BJ (cell line): ENCODE measurements at regions not wholly inside any gene's neighbourhood (a gene's known extent, or its start where the extent isn't known, plus 50 kb on each side); places are given as distances from the start of the nearest gene placed in this dataset.

Source experiments
- CTCF ChIA-PET: fragments of 350-600 bp; formaldehyde crosslinking; extraction: SDS; loops from one replicate; lab custom pipeline; 2021; ENCODE audit warnings: antibody characterized with exemption, inconsistent platforms; lab: Yijun Ruan, JAX
- POLR2A ChIA-PET: fragments of 300-600 bp; sonication (Branson Sonifier 250); formaldehyde crosslinking; extraction: SDS; loops from one replicate; lab custom pipeline; 2021; ENCODE audit warnings: antibody characterized with exemption; lab: Charles Lee
- DNase-seq: peaks from one replicate; pipeline ENCODE4 v3.0.0-alpha.2; 2011; ENCODE audit warnings: low read depth
- H3K27me3 ChIP-seq: 2 replicates; pipeline ENCODE4 v1.6.0; 2011; ENCODE audit warnings: low read length; ENCODE audit not compliant: control insufficient read depth, insufficient read depth
- H3K36me3 ChIP-seq: 2 replicates; pipeline ENCODE4 v1.5.1; 2011; ENCODE audit warnings: low read length; ENCODE audit not compliant: control insufficient read depth, insufficient read depth
- H3K4me3 ChIP-seq: 2 replicates; pipeline ENCODE4 v1.5.1; 2011; ENCODE audit warnings: low read depth, mild to moderate bottlenecking, control low read depth, low read length
- TF ChIP-seq, protein P1 (sequence below): IDR thresholded peaks from 2 replicates; pipeline ENCODE4 v1.5.1; 2011; ENCODE audit warnings: low read depth, mild to moderate bottlenecking, control low read depth, inconsistent platforms, low read length, moderate library complexity; ENCODE audit not compliant: insufficient read depth

DNA sequence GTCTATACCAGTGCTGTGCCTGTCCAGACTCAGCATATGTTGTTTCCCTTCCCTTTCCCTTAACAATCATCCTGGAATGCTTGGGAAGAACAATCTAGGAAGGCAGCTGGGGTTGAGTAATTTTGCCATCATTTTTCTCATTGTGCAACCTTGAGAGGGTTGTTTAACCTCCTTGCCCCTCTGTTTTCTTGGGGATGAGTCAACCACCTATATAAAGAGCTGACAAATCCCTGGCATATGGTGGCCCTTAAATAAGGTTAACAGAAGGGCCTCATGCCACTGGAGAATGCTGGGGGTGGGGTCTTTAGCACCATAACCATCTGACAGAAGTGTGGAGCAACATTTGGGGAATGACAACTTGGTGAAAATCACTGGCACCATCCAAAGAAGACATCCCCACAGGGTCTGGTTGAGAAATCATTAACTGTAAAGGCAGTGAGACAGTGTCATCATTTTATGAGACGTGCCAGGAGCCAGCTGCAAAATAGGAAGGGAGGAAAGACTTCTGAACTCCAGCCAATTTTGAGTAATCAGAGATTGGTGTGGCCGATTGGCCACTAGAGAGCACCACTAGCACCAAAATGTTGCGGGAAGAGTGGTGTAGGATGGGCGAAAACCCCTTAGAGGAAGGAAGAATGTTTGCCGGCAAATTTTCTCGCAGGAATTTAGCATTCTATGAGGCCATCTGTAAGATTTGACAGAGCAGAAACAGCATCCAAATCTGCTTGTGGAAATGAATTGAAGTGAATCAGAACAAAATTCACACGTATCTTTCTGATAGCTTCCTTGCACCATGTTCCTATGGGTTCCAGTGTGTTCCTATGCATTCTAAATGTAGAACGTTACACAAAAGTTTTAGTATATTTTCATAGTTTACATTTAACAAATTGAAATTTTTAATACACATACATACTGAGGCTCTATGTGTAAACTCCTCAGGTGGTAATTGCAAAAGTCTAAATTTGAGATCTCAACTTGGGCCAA lies 113.8 kb downstream of the MSX2 start:
- DNase-seq = peak; percentile 93
- Histone ChIP-seq H3K36me3 (no peaks in the 10 kb centered on the region), H3K4me3 (no peak overlapping the region), H3K27me3 (no peaks in the 10 kb centered on the region)
- TF ChIP-seq, protein P1, sequence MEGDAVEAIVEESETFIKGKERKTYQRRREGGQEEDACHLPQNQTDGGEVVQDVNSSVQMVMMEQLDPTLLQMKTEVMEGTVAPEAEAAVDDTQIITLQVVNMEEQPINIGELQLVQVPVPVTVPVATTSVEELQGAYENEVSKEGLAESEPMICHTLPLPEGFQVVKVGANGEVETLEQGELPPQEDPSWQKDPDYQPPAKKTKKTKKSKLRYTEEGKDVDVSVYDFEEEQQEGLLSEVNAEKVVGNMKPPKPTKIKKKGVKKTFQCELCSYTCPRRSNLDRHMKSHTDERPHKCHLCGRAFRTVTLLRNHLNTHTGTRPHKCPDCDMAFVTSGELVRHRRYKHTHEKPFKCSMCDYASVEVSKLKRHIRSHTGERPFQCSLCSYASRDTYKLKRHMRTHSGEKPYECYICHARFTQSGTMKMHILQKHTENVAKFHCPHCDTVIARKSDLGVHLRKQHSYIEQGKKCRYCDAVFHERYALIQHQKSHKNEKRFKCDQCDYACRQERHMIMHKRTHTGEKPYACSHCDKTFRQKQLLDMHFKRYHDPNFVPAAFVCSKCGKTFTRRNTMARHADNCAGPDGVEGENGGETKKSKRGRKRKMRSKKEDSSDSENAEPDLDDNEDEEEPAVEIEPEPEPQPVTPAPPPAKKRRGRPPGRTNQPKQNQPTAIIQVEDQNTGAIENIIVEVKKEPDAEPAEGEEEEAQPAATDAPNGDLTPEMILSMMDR = peak; percentile 47
- POLR2A ChIA-PET = interaction anchor here (0.6 kb wide), 1 partner anchor 87 kb away, joined by 3 read pairs; no protein-coding TSS in a partner anchor
- CTCF ChIA-PET = interaction anchor here (0.6 to 1.8 kb wide), 5 partner anchors 8 to 98 kb away, joined by 3 to 4 read pairs (median 3); no protein-coding TSS in a partner anchor

DNA sequence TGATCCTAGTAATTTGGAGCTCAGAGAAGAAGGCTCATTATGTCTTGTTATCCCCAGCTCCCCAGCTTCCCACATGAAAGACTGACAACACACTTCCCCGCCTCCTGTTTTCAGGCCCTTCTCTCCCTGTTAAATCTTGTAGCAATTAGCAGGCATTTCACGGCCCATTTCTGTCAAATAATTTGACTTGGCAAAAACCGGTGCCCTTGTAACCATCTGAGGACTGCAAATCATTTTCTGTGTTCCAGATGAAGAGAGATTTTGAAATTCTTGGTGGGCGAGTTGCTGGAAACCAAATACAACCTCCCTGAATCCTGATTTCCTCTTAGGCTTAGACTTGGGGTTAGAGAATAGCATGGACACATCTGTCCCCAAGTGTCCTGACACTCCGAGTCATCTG lies 109.7 kb downstream of the MSX2 start:
- no peak for DNase-seq
- CTCF ChIA-PET = interaction anchor here (0.8 kb wide), 1 partner anchor 416 kb away, joined by 3 read pairs; no protein-coding TSS in a partner anchor
- POLR2A ChIA-PET = interaction anchor here (0.7 kb wide), 1 partner anchor 1321 kb away, joined by 3 read pairs; no protein-coding TSS in a partner anchor
- H3K4me3 ChIP-seq = no peak overlapping the region
- H3K36me3 ChIP-seq = no peaks in the 10 kb centered on the region
- no peaks in the 10 kb centered on the region for H3K27me3 ChIP-seq
- TF ChIP-seq, protein P1 = no peak

DNA sequence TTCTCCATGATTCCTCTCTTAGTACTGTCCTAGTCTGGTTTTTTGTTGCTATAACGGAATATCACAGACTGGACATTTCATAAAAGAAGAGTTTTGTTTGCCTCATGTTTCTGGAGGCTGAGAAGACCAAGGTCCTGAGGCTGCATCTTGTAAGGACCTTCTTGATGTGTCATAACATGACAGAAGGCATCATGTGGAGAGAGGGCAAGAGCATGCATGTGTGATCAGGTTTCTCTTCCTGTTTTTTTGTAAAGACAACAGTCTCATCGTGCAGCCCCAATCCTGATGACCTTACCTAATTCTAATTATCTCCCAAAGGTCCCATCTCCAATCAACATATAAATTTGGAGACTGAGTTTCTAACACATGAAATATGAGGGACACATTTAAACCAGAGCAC lies 108.4 kb downstream of the MSX2 start:
- Histone ChIP-seq H3K27me3 (no peaks in the 10 kb centered on the region), H3K4me3 (no peak overlapping the region), H3K36me3 (no peaks in the 10 kb centered on the region)
- DNase-seq = no peak
- ChIA-PET POLR2A (no interaction called here), CTCF (no interaction called here)
- TF ChIP-seq, protein P1 = no peak

DNA sequence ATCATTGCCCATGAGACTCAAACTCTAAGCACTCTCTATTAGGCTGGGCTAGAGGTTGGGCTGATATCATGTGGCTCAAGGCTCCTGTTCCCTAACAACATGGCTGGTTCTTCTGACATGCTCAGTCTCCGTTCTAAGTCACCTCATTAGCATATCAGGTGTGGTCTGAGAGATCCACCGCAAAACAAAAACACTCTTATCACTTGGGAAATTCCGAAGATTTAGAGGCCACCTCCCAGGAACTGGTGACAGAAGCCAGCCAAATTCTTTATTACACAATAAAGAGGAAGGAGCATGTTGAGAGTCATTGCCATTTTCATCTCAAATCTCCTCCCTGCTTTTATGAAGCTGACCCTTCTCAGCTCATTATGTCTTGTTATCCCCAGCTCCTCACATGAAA lies 107.6 kb downstream of the MSX2 start:
- H3K4me3 ChIP-seq = no peak overlapping the region
- H3K27me3 ChIP-seq = no peaks in the 10 kb centered on the region
- ChIA-PET CTCF (no interaction called here), POLR2A (no interaction called here)
- no peaks in the 10 kb centered on the region for H3K36me3 ChIP-seq
- TF ChIP-seq, protein P1 = no peak
- no peak for DNase-seq

DNA sequence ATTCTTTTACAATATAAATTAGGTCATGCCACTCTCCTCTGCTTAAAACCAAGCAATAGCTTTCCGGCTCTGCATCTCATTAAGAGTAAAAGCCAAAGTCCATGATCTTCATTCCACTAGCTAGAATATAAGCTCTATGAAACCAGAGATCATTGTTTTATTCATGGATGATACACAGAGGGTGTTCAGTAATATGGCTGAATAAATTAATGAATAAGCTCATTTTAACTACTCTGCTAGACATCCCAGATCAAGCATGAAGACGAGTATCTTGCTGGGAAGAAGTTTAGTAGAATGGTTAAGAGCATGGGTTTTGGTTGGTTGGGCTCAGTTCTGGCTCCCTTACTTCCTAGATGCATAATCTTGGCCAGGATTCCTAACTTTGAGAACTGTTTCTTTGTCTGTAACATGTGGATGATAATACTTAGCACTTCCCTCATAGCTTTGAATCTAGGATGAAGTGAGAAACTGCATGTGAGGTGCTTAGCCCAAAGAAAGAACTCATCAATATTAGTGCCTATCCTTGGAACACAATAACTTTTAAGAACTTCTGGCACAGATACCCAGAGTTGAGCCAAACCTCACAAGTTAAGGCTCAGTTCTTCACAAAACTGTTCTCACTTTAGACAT lies 106.8 kb downstream of the MSX2 start:
- Histone ChIP-seq H3K4me3 (no peak overlapping the region), H3K27me3 (no peaks in the 10 kb centered on the region), H3K36me3 (no peaks in the 10 kb centered on the region)
- TF ChIP-seq, protein P1 = no peak
- POLR2A ChIA-PET = no interaction called here
- CTCF ChIA-PET = interaction anchor here (0.6 to 1.0 kb wide), 3 partner anchors 8 to 801 kb away, joined by 3 read pairs; no protein-coding TSS in a partner anchor
- DNase-seq = no peak
